ENCODE measurements at regions not wholly inside any gene's neighbourhood (a gene's known extent, or its start where the extent isn't known, plus 50 kb on each side); places are given as distances from the start of the nearest gene placed in this dataset.

DNA sequence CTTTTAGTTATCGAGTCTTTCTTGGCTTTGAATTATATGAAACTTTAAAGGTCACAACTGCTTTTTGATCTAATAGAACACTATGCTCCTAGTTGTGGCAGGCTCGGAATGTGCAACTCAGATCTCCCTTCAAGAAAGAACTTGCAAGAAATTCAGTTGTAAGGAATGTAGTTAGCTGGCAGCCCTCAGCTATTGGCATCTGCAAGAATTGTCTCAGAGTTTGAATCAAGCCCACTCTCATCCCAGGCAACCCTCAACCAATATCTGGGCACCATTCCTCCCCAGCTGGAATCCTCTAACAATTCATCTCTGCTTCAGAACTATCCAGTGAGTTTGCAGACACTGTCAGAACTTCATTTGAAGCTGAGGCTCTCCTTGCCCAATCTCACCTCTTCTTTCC lies 447.2 kb downstream of the KIF2B start:
- Histone ChIP-seq H3K27ac (ENCODE audit: low read length) (no peak overlapping the region), H3K4me3 (ENCODE audit: low read length) (no peak overlapping the region), H4K20me1 (ENCODE audit: insufficient read depth, low read depth, low read length) (no peaks in the 10 kb centered on the region), H3K36me3 (ENCODE audit: insufficient read depth, low read length) (no peaks in the 10 kb centered on the region), H3K79me2 (ENCODE audit: low read length) (no peaks in the 10 kb centered on the region), H3K4me2 (ENCODE audit: low read depth, low read length, poor library complexity, severe bottlenecking) (no peak overlapping the region), H3K4me1 (ENCODE audit: low read length) (no peaks in the 10 kb centered on the region), H2AFZ (ENCODE audit: low read length) (no peak overlapping the region), H3K27me3 (ENCODE audit: low read length) (no peaks in the 10 kb centered on the region), H3K9ac (ENCODE audit: low read length) (no peak overlapping the region), H3K9me3 (ENCODE audit: low read length) (peaks cover 21% of the 10 kb centered on the region), H3K9me2 (replicated peaks; ENCODE audit: insufficient read depth, low read length) (no peaks in the 10 kb centered on the region)
- no peak for DNase-seq

- Histone ChIP-seq H3K27ac (ENCODE audit: low read length) (no peak overlapping the region), H3K9ac (ENCODE audit: low read length) (no peak overlapping the region), H3K4me1 (ENCODE audit: low read length) (no peaks in the 10 kb centered on the region), H2AFZ (ENCODE audit: low read length) (no peak overlapping the region), H3K4me2 (ENCODE audit: low read depth, low read length, poor library complexity, severe bottlenecking) (no peak overlapping the region), H3K79me2 (ENCODE audit: low read length) (no peaks in the 10 kb centered on the region), H3K9me2 (replicated peaks; ENCODE audit: insufficient read depth, low read length) (no peaks in the 10 kb centered on the region), H3K9me3 (ENCODE audit: low read length) (peaks cover 27% of the 10 kb centered on the region), H3K36me3 (ENCODE audit: insufficient read depth, low read length) (no peaks in the 10 kb centered on the region), H3K4me3 (ENCODE audit: low read length) (no peak overlapping the region), H3K27me3 (ENCODE audit: low read length) (no peaks in the 10 kb centered on the region), H4K20me1 (ENCODE audit: insufficient read depth, low read depth, low read length) (no peaks in the 10 kb centered on the region)
- DNase-seq: no peak
Measured at GRCh38 chr17:54270499-54270898, 447.8 kb downstream of the KIF2B start.

DNA sequence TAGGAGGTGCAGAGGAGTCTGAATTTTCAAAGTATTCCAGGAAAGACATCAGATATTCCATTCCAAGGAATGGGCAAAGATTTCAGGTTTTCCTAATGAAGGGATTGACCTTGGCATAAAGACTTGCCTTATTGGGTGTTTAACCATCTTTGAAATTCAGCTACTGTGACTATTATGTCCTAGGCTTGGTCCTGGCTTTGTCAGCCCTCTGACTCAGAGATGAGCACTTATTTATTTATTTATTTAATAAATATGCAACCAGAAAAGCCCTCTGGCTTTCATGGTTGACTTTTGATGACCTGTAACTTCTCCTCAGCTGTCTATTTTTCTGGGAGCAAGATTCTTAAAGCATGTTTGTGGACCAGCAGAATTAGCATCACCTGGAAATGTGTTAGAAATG lies 455.1 kb downstream of the KIF2B start:
- Histone ChIP-seq H3K27ac (ENCODE audit: low read length) (no peak overlapping the region), H3K9me3 (ENCODE audit: low read length) (peaks cover 25% of the 10 kb centered on the region), H3K4me3 (ENCODE audit: low read length) (no peak overlapping the region), H4K20me1 (ENCODE audit: insufficient read depth, low read depth, low read length) (no peaks in the 10 kb centered on the region), H3K79me2 (ENCODE audit: low read length) (no peaks in the 10 kb centered on the region), H3K36me3 (ENCODE audit: insufficient read depth, low read length) (no peaks in the 10 kb centered on the region), H3K9me2 (replicated peaks; ENCODE audit: insufficient read depth, low read length) (no peaks in the 10 kb centered on the region), H3K4me1 (ENCODE audit: low read length) (no peaks in the 10 kb centered on the region), H3K9ac (ENCODE audit: low read length) (no peak overlapping the region), H2AFZ (ENCODE audit: low read length) (no peak overlapping the region), H3K27me3 (ENCODE audit: low read length) (no peaks in the 10 kb centered on the region), H3K4me2 (ENCODE audit: low read depth, low read length, poor library complexity, severe bottlenecking) (no peak overlapping the region)
- DNase-seq: no peak

DNA sequence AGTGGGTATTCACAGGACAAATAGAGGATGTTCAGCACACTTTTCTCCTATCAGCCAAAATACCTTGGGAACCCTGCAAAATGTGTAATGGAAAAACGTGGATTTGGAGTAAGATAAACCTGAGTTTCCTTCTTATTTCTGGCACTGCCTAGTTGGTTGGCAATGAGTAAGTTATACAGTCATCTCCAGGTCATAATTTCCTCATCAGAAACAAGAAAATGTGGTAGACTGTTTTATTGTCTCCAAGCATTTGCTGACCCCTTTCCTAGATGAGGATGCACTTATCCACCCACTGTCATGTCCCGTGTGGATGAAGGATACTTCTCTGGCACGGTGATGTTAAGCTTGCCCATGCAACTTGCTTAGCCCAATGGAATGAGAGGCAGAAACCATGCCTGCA lies 458.0 kb downstream of the KIF2B start:
- Histone ChIP-seq H3K9ac (ENCODE audit: low read length) (no peak overlapping the region), H3K4me3 (ENCODE audit: low read length) (no peak overlapping the region), H2AFZ (ENCODE audit: low read length) (no peak overlapping the region), H3K4me1 (ENCODE audit: low read length) (no peaks in the 10 kb centered on the region), H3K9me3 (ENCODE audit: low read length) (peaks cover 22% of the 10 kb centered on the region), H3K36me3 (ENCODE audit: insufficient read depth, low read length) (no peaks in the 10 kb centered on the region), H3K79me2 (ENCODE audit: low read length) (no peaks in the 10 kb centered on the region), H3K4me2 (ENCODE audit: low read depth, low read length, poor library complexity, severe bottlenecking) (no peak overlapping the region), H3K9me2 (replicated peaks; ENCODE audit: insufficient read depth, low read length) (no peaks in the 10 kb centered on the region), H4K20me1 (ENCODE audit: insufficient read depth, low read depth, low read length) (no peaks in the 10 kb centered on the region), H3K27me3 (ENCODE audit: low read length) (no peaks in the 10 kb centered on the region), H3K27ac (ENCODE audit: low read length) (no peak overlapping the region)
- no peak for DNase-seq

- Histone ChIP-seq H3K9ac (ENCODE audit: low read length) (no peak overlapping the region), H3K79me2 (ENCODE audit: low read length) (no peaks in the 10 kb centered on the region), H3K27me3 (ENCODE audit: low read length) (no peaks in the 10 kb centered on the region), H3K4me3 (ENCODE audit: low read length) (no peak overlapping the region), H3K36me3 (ENCODE audit: insufficient read depth, low read length) (no peaks in the 10 kb centered on the region), H3K27ac (ENCODE audit: low read length) (no peak overlapping the region), H3K9me2 (replicated peaks; ENCODE audit: insufficient read depth, low read length) (no peaks in the 10 kb centered on the region), H4K20me1 (ENCODE audit: insufficient read depth, low read depth, low read length) (no peaks in the 10 kb centered on the region), H3K9me3 (ENCODE audit: low read length) (peaks cover 16% of the 10 kb centered on the region), H2AFZ (ENCODE audit: low read length) (no peak overlapping the region), H3K4me2 (ENCODE audit: low read depth, low read length, poor library complexity, severe bottlenecking) (no peak overlapping the region), H3K4me1 (ENCODE audit: low read length) (no peaks in the 10 kb centered on the region)
- no peak for DNase-seq
Measured at GRCh38 chr17:54282886-54283285, 460.2 kb downstream of the KIF2B start.

DNA sequence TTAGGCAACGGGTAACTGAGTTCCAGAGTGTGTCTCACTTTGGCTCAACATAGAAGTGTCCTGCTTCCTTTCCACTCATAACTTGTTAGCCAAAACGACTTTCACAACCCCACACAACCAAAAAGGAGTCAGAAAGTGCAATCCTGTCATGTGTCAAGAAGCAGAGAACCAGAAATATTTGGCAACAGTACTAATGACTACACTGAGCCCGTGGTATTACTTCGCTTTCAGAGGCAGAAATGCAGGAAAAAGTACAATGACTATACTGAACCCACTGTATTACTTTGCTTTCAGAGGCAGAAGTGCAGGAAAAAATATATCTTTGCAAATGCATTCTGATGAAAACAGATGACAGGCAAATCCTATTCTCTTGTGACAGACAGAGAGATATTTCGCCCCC lies 484.6 kb downstream of the KIF2B start:
- Histone ChIP-seq H3K27me3 (ENCODE audit: low read length) (no peaks in the 10 kb centered on the region), H3K4me2 (ENCODE audit: low read depth, low read length, poor library complexity, severe bottlenecking) (no peak overlapping the region)

GRCh38 chr17:54324813-54325212 lies 502.1 kb downstream of the KIF2B start:
- Histone ChIP-seq H3K36me3 (ENCODE audit: insufficient read depth, low read length) (no peaks in the 10 kb centered on the region), H3K27ac (ENCODE audit: low read length) (no peak overlapping the region)

More for the DNA sequence above, 484.6 kb downstream of the KIF2B start:
- no peaks in the 10 kb centered on the region for H3K79me2 ChIP-seq (ENCODE audit: low read length)
- no peaks in the 10 kb centered on the region for H3K36me3 ChIP-seq (ENCODE audit: insufficient read depth, low read length)
- no peaks in the 10 kb centered on the region for H3K4me1 ChIP-seq (ENCODE audit: low read length)
- H3K9me3 ChIP-seq (ENCODE audit: low read length): peaks cover 12% of the 10 kb centered on the region
- no peak overlapping the region for H3K9ac ChIP-seq (ENCODE audit: low read length)
- H3K27ac ChIP-seq (ENCODE audit: low read length): no peak overlapping the region
- H3K4me3 ChIP-seq (ENCODE audit: low read length): no peak overlapping the region
- H3K9me2 ChIP-seq (replicated peaks; ENCODE audit: insufficient read depth, low read length): no peaks in the 10 kb centered on the region
- no peaks in the 10 kb centered on the region for H4K20me1 ChIP-seq (ENCODE audit: insufficient read depth, low read depth, low read length)
- no peak for DNase-seq
- H2AFZ ChIP-seq (ENCODE audit: low read length): no peak overlapping the region

DNA sequence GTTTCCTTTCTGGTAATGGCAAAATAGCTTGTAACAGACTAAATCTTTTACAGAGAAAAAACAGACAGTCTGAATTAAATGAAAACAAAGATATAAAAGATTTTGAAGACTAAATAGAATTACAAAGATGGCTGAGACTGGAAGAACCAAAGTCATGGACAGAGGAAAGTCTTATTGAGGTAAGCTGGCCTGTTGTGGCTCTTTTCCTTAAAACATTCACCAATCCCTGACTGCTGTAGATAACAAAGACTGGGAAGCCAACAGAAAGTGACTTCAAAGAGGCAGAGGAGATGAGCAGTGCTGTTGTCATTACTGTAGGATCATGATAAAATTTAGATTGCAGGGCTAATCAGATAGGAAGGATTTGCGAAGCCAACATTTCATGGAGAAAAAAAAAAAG lies 517.0 kb downstream of the KIF2B start:
- DNase-seq: no peak
- Histone ChIP-seq H2AFZ (ENCODE audit: low read length) (no peak overlapping the region), H3K9me2 (replicated peaks; ENCODE audit: insufficient read depth, low read length) (no peaks in the 10 kb centered on the region), H3K27me3 (ENCODE audit: low read length) (no peaks in the 10 kb centered on the region), H4K20me1 (ENCODE audit: insufficient read depth, low read depth, low read length) (no peaks in the 10 kb centered on the region), H3K9ac (ENCODE audit: low read length) (no peak overlapping the region), H3K9me3 (ENCODE audit: low read length) (peaks cover 18% of the 10 kb centered on the region), H3K4me3 (ENCODE audit: low read length) (no peak overlapping the region), H3K27ac (ENCODE audit: low read length) (no peak overlapping the region), H3K36me3 (ENCODE audit: insufficient read depth, low read length) (no peaks in the 10 kb centered on the region), H3K4me1 (ENCODE audit: low read length) (no peaks in the 10 kb centered on the region), H3K79me2 (ENCODE audit: low read length) (no peaks in the 10 kb centered on the region), H3K4me2 (ENCODE audit: low read depth, low read length, poor library complexity, severe bottlenecking) (no peak overlapping the region)

More at GRCh38 chr17:54324813-54325212, 502.1 kb downstream of the KIF2B start:
- H3K79me2 ChIP-seq (ENCODE audit: low read length): no peaks in the 10 kb centered on the region
- no peak overlapping the region for H3K4me3 ChIP-seq (ENCODE audit: low read length)
- no peak for DNase-seq
- peaks cover 14% of the 10 kb centered on the region for H3K9me3 ChIP-seq (ENCODE audit: low read length)
- no peaks in the 10 kb centered on the region for H3K27me3 ChIP-seq (ENCODE audit: low read length)
- H2AFZ ChIP-seq (ENCODE audit: low read length): no peak overlapping the region
- no peaks in the 10 kb centered on the region for H3K4me1 ChIP-seq (ENCODE audit: low read length)
- H3K9me2 ChIP-seq (replicated peaks; ENCODE audit: insufficient read depth, low read length): no peaks in the 10 kb centered on the region
- H3K4me2 ChIP-seq (ENCODE audit: low read depth, low read length, poor library complexity, severe bottlenecking): no peak overlapping the region
- H3K9ac ChIP-seq (ENCODE audit: low read length): no peak overlapping the region
- H4K20me1 ChIP-seq (ENCODE audit: insufficient read depth, low read depth, low read length): no peaks in the 10 kb centered on the region

DNA sequence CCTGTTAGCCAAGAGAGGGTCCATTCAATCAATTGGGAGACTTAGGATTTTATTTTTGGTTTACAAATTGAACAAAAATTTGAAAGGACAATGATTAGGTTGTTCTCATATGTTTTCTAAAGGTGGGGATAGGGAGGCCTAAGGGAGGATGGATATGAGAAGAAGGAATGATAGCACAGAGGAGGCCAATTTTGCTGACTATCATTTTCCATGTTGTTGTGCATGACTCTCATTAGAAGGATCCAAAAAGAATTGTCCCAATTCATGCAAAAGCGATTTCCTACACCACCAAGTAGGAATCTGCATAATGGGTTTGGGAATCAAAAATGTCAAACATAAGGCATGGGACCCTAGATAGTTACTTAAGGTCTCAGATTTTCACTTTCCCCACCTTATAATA lies 524.8 kb downstream of the KIF2B start:
- peaks cover 9% of the 10 kb centered on the region for H3K9me3 ChIP-seq (ENCODE audit: low read length)
- H2AFZ ChIP-seq (ENCODE audit: low read length): no peak overlapping the region
- DNase-seq: no peak
- H3K9ac ChIP-seq (ENCODE audit: low read length): no peak overlapping the region
- H3K4me1 ChIP-seq (ENCODE audit: low read length): no peaks in the 10 kb centered on the region
- no peak overlapping the region for H3K4me3 ChIP-seq (ENCODE audit: low read length)
- H3K27ac ChIP-seq (ENCODE audit: low read length): no peak overlapping the region
- no peak overlapping the region for H3K4me2 ChIP-seq (ENCODE audit: low read depth, low read length, poor library complexity, severe bottlenecking)
- H4K20me1 ChIP-seq (ENCODE audit: insufficient read depth, low read depth, low read length): no peaks in the 10 kb centered on the region
- no peaks in the 10 kb centered on the region for H3K27me3 ChIP-seq (ENCODE audit: low read length)
- no peaks in the 10 kb centered on the region for H3K79me2 ChIP-seq (ENCODE audit: low read length)
- H3K36me3 ChIP-seq (ENCODE audit: insufficient read depth, low read length): no peaks in the 10 kb centered on the region
- H3K9me2 ChIP-seq (replicated peaks; ENCODE audit: insufficient read depth, low read length): no peaks in the 10 kb centered on the region
